B cell (primary cell): ENCODE measurements at regions not wholly inside any gene's neighbourhood (a gene's known extent, or its start where the extent isn't known, plus 50 kb on each side); places are given as distances from the start of the nearest gene placed in this dataset.

ENCODE experiments used
- ATAC-seq: fragments of 200-7000 bp; cut with Tn5 transposase; one replicate; pipeline ENCODE4 v1.10.0; 2021; ENCODE audit warnings: low read depth, mild to moderate bottlenecking, moderate number of reproducible peaks, moderate library complexity
- CTCF ChIA-PET: fragments of 350-600 bp; sonication (Branson Sonifier 250); formaldehyde crosslinking; loops from one replicate; lab custom pipeline; 2021; ENCODE audit warnings: antibody characterized with exemption, inconsistent platforms; lab: Charles Lee
- POLR2A ChIA-PET: fragments of 350-600 bp; sonication (Branson Sonifier 250); formaldehyde crosslinking; loops from one replicate; lab custom pipeline; 2021; ENCODE audit warnings: antibody characterized with exemption; lab: Charles Lee
- DNase-seq: peaks from one replicate; pipeline ENCODE4 v3.0.0; 2013
- H2AFZ ChIP-seq: 2 replicates; pipeline ENCODE4 v1.6.1; 2012; ENCODE audit warnings: mild to moderate bottlenecking, low read depth, low read length; ENCODE audit not compliant: insufficient read depth, poor library complexity, severe bottlenecking
- H3K27ac ChIP-seq, 2 donors: 1 replicate in 1 of 2; 2 replicates in 1 of 2; pipeline ENCODE4 v1.5.1; 2012 to 2013; ENCODE audit warnings: low read length in 2 of 2, mild to moderate bottlenecking in 2 of 2, moderate library complexity in 1 of 2
- H3K27me3 ChIP-seq, 4 experiments: fragments of 200-600 bp in 1 of 4; sonication (generic) in 1 of 4; replicated peaks in 1 of 4; 1 replicate in 2 of 4; 2 replicates in 2 of 4; pipeline versions ENCODE4 v1.6.1 to v1.7.0; 2013 to 2016; ENCODE audit warnings: low read length in 3 of 4, mild to moderate bottlenecking in 2 of 4, mixed read lengths in 1 of 4, moderate library complexity in 1 of 4; ENCODE audit not compliant: insufficient read depth in 4 of 4, control insufficient read depth in 3 of 4; ENCODE audit errors: control extremely low read depth in 1 of 4
- H3K36me3 ChIP-seq, 2 experiments: replicated peaks in 1 of 2; 1 replicate in 1 of 2; 2 replicates in 1 of 2; pipeline versions ENCODE4 v1.6.1 to v1.7.1; 2013; ENCODE audit warnings: low read length in 1 of 2; ENCODE audit not compliant: insufficient read depth in 2 of 2, control insufficient read depth in 1 of 2; ENCODE audit errors: control extremely low read depth in 1 of 2, extremely low read depth in 1 of 2
- H3K4me1 ChIP-seq, 2 donors: fragments of 200-600 bp in 1 of 2; sonication (generic) in 1 of 2; 1 replicate in 1 of 2; 2 replicates in 1 of 2; pipeline versions ENCODE4 v1.5.1 to v1.6.1; 2013 to 2017; ENCODE audit warnings: low read length in 2 of 2; ENCODE audit not compliant: control insufficient read depth in 2 of 2, insufficient read depth in 2 of 2
- H3K4me2 ChIP-seq: replicated peaks from 2 replicates; pipeline ENCODE3; 2012; ENCODE audit warnings: mild to moderate bottlenecking, low read depth, low read length; ENCODE audit not compliant: poor library complexity, severe bottlenecking
- H3K4me3 ChIP-seq, 5 experiments: fragments of 200-600 bp in 1 of 5; sonication (generic) in 1 of 5; 1 replicate in 3 of 5; 2 replicates in 2 of 5; pipeline versions ENCODE4 v1.5.1 to v1.7.0; 2011 to 2016; ENCODE audit warnings: low read length in 4 of 5, mild to moderate bottlenecking in 4 of 5, low read depth in 2 of 5, control low read depth in 1 of 5, moderate library complexity in 1 of 5; ENCODE audit not compliant: insufficient read depth in 1 of 5; ENCODE audit errors: control extremely low read depth in 1 of 5, extremely low read depth in 1 of 5
- H3K79me2 ChIP-seq: fragments of 200-600 bp; sonication (generic); one replicate; pipeline ENCODE4 v1.6.0; 2016; ENCODE audit warnings: low read length; ENCODE audit not compliant: control insufficient read depth, insufficient read depth
- H3K9ac ChIP-seq: fragments of 200-600 bp; sonication (generic); 2 replicates; pipeline ENCODE4 v1.6.1; 2017; ENCODE audit warnings: mild to moderate bottlenecking, low read length, moderate library complexity
- H3K9me3 ChIP-seq, 3 donors: one replicate each; pipeline versions ENCODE4 v1.6.1 to v1.7.1; 2013; ENCODE audit warnings: low read length in 2 of 3; ENCODE audit not compliant: control insufficient read depth in 2 of 3, insufficient read depth in 1 of 3; ENCODE audit errors: control extremely low read depth in 1 of 3
- H4K20me1 ChIP-seq: 2 replicates; pipeline ENCODE4 v1.6.0; 2012; ENCODE audit warnings: mild to moderate bottlenecking, low read length; ENCODE audit not compliant: insufficient read depth, control insufficient read depth, poor library complexity, severe bottlenecking
- H3K27ac Mint-ChIP-seq: one replicate; pipeline ENCODE4 v1.8.0; 2021; ENCODE audit warnings: mixed read lengths
- H3K27me3 Mint-ChIP-seq: one replicate; pipeline ENCODE4 v1.8.0; 2021; ENCODE audit warnings: mixed read lengths
- H3K4me1 Mint-ChIP-seq: one replicate; pipeline ENCODE4 v1.8.0; 2021; ENCODE audit warnings: mixed read lengths
- H3K4me3 Mint-ChIP-seq: one replicate; pipeline ENCODE4 v1.8.0; 2021; ENCODE audit warnings: mixed read lengths
- H3K9me3 Mint-ChIP-seq: one replicate; pipeline ENCODE4 v1.8.0; 2022; ENCODE audit warnings: mixed read lengths; ENCODE audit not compliant: insufficient read depth
- CTCF ChIP-seq: fragments of 200-600 bp; IDR thresholded peaks from one replicate; pipeline ENCODE4 v1.8.0; 2022; ENCODE audit warnings: antibody characterized with exemption, mild to moderate bottlenecking
- EZH2 ChIP-seq: IDR thresholded peaks from 2 replicates; pipeline ENCODE4 v1.6.1; 2012; ENCODE audit warnings: borderline replicate concordance, low read depth, mild to moderate bottlenecking, moderate library complexity, low read length; ENCODE audit not compliant: insufficient read depth, poor library complexity, severe bottlenecking
- WGBS: methylation state at CpG from one replicate; pipeline ENCODE4 v1.1.5; 2013; ENCODE audit warnings: missing lambda C conversion rate; ENCODE audit not compliant: insufficient coverage; 5-methylcytosine and 5-hydroxymethylcytosine counted together
- intact Hi-C: fragments of 100-400 bp; cut with micrococcal nuclease; formaldehyde crosslinking; loops from one replicate; pipeline ENCODE4 v1.10.0; 2022

DNA sequence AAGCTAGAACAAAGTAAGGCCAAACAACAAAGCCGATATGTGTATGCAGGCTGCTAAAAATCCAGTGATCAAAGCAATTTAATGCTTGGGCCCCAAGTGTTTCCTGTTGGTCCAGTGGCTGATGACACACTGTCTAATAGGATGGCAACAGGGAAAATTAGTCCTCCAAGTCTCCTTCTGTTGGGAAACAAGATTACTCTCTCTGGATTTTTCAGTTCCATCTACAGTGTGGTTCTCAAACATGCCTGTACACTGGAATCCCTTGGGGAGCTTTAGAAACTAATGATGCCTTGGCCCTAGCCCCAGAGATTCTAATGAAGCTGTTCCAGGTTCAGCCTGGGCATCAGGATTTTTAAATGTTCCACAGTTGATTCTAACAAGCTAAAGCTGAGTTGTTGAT lies 198.7 kb downstream of the AHR start:
- Histone ChIP-seq H2AFZ (no peak overlapping the region), H4K20me1 (no peaks in the 10 kb centered on the region), H3K27me3 (no peaks in the 10 kb centered on the region), H3K9me3 (no peaks in the 10 kb centered on the region), H3K9ac (no peak overlapping the region), H3K79me2 (no peaks in the 10 kb centered on the region), H3K4me1 (no peaks in the 10 kb centered on the region), H3K4me2 (no peak overlapping the region), H3K36me3 (no peaks in the 10 kb centered on the region), H3K27ac (no peak overlapping the region), H3K4me3 (no peak overlapping the region)
- peaks cover 6% of the 10 kb centered on the region for H3K4me1 Mint-ChIP-seq
- ATAC-seq, result no peak
- no peaks in the 10 kb centered on the region for H3K27me3 Mint-ChIP-seq
- no peak for DNase-seq
- ChIA-PET POLR2A (no interaction called here), CTCF (interaction anchor here (1.0 kb wide), 1 partner anchor 75 kb away, joined by 3 read pairs; no protein-coding TSS in a partner anchor)
- WGBS, result 92% methylated on average over 1 of the region's 1 CpG
- intact Hi-C loops, result no loop called here
- H3K4me3 Mint-ChIP-seq, result no peak overlapping the region
- TF ChIP-seq CTCF (no peak), EZH2 (no peak)
- no peaks in the 10 kb centered on the region for H3K9me3 Mint-ChIP-seq
- no peak overlapping the region for H3K27ac Mint-ChIP-seq

GRCh38 chr7:17497549-17498167 lies 199.2 kb downstream of the AHR start:
- TF ChIP-seq CTCF (no peak), EZH2 (no peak)
- Histone ChIP-seq H3K4me2 (no peak overlapping the region), H3K4me3 (no peak overlapping the region), H2AFZ (no peak overlapping the region), H3K36me3 (no peaks in the 10 kb centered on the region), H3K79me2 (no peaks in the 10 kb centered on the region), H3K27ac (no peak overlapping the region), H3K4me1 (no peaks in the 10 kb centered on the region), H3K27me3 (no peaks in the 10 kb centered on the region), H3K9me3 (no peaks in the 10 kb centered on the region), H3K9ac (no peak overlapping the region), H4K20me1 (no peaks in the 10 kb centered on the region)
- H3K4me3 Mint-ChIP-seq, result no peak overlapping the region
- DNase-seq (no peak), ATAC-seq (no peak)
- H3K27ac Mint-ChIP-seq, result no peak overlapping the region
- H3K27me3 Mint-ChIP-seq, result no peaks in the 10 kb centered on the region
- intact Hi-C loops, result no loop called here
- CTCF ChIA-PET, result interaction anchor here (1.0 kb wide), 1 partner anchor 74 kb away, joined by 3 read pairs; no protein-coding TSS in a partner anchor
- POLR2A ChIA-PET, result no interaction called here
- no peaks in the 10 kb centered on the region for H3K9me3 Mint-ChIP-seq
- WGBS, result 60% methylated on average over 2 of the region's 5 CpGs
- H3K4me1 Mint-ChIP-seq, result peaks cover 6% of the 10 kb centered on the region
